GM12864 (cell line): ENCODE measurements at regions not wholly inside any gene's neighbourhood (a gene's known extent, or its start where the extent isn't known, plus 50 kb on each side); places are given as distances from the start of the nearest gene placed in this dataset.

ENCODE experiments used
- DNase-seq: peaks from one replicate; pipeline ENCODE4 v3.0.0-alpha.2; 2011; ENCODE audit warnings: low read depth
- H3K4me3 ChIP-seq: 2 replicates; pipeline ENCODE4 v1.5.1; 2011; ENCODE audit warnings: mild to moderate bottlenecking, low read depth, low read length, control low read depth
- CTCF ChIP-seq: IDR thresholded peaks from 2 replicates; pipeline ENCODE4 v1.5.1; 2011; ENCODE audit warnings: low read depth, mild to moderate bottlenecking, moderate library complexity, low read length, control low read depth, inconsistent platforms; ENCODE audit errors: missing control alignments

- no peak for DNase-seq
- no peak for TF ChIP-seq CTCF
- H3K4me3 ChIP-seq = no peak overlapping the region
These were observed 338.9 kb downstream of the TEX29 start for GRCh38 chr13:111659219-111659775.

- no peak for TF ChIP-seq CTCF
- no peak overlapping the region for H3K4me3 ChIP-seq
- DNase-seq = no peak
These were observed 339.4 kb downstream of the TEX29 start for GRCh38 chr13:111659842-111660241.

GRCh38 chr13:111661052-111661451, 340.6 kb downstream of the TEX29 start:
- DNase-seq = no peak
- no peak overlapping the region for H3K4me3 ChIP-seq
- no peak for TF ChIP-seq CTCF

- TF ChIP-seq CTCF = no peak
- DNase-seq = no peak
- no peak overlapping the region for H3K4me3 ChIP-seq
These were observed 341.3 kb downstream of the TEX29 start for GRCh38 chr13:111661776-111662175.

- DNase-seq = no peak
- H3K4me3 ChIP-seq = no peak overlapping the region
- TF ChIP-seq CTCF = no peak
These were observed 342.0 kb downstream of the TEX29 start for GRCh38 chr13:111662451-111662850.

GRCh38 chr13:111662895-111663294, 342.5 kb downstream of the TEX29 start:
- no peak for DNase-seq
- no peak overlapping the region for H3K4me3 ChIP-seq
- no peak for TF ChIP-seq CTCF

- TF ChIP-seq CTCF = no peak
- no peak for DNase-seq
These were observed 343.1 kb downstream of the TEX29 start for GRCh38 chr13:111663505-111663904.

More at GRCh38 chr13:111663505-111663904, 343.1 kb downstream of the TEX29 start:
- H3K4me3 ChIP-seq = no peak overlapping the region
